Natural killer cell (primary cell): ENCODE measurements at regions not wholly inside any gene's neighbourhood (a gene's known extent, or its start where the extent isn't known, plus 50 kb on each side); places are given as distances from the start of the nearest gene placed in this dataset.
"Not testable (repeated sequence)": the region's sequence is repeated elsewhere in the genome, so short reads cannot be mapped to it uniquely, and the experiment has no call there.

Experiments
- ATAC-seq, 3 donors: fragments of 150-1000 bp in 2 of 3; fragments of 200-7000 bp in 1 of 3; cut with Tn5 transposase; 1 replicate in 1 of 3; 2 replicates in 2 of 3; pipeline ENCODE4 v1.10.0; 2021; ENCODE audit warnings: mild to moderate bottlenecking in 2 of 3, moderate library complexity in 2 of 3
- DNase-seq, 2 donors: peaks; one replicate each; pipeline versions ENCODE4 v3.0.0 to v3.0.0-alpha.2; 2013 to 2021; ENCODE audit warnings: mixed read lengths in 1 of 2
- H3K27ac ChIP-seq: one replicate; pipeline ENCODE4 v1.5.1; 2013; ENCODE audit warnings: mild to moderate bottlenecking, low read length
- H3K27me3 ChIP-seq: one replicate; pipeline ENCODE4 v1.6.1; 2013; ENCODE audit warnings: low read length; ENCODE audit not compliant: control insufficient read depth, insufficient read depth
- H3K36me3 ChIP-seq: one replicate; pipeline ENCODE4 v1.6.1; 2013; ENCODE audit warnings: low read length; ENCODE audit not compliant: control insufficient read depth, insufficient read depth
- H3K4me1 ChIP-seq: one replicate; pipeline ENCODE4 v1.6.1; 2013; ENCODE audit warnings: low read length; ENCODE audit not compliant: control insufficient read depth, insufficient read depth
- H3K4me3 ChIP-seq: one replicate; pipeline ENCODE4 v1.5.1; 2013; ENCODE audit warnings: low read length
- H3K9me3 ChIP-seq: one replicate; pipeline ENCODE4 v1.6.1; 2013; ENCODE audit warnings: low read length; ENCODE audit not compliant: control insufficient read depth, insufficient read depth
- H3K27ac Mint-ChIP-seq, 2 donors: one replicate each; pipeline ENCODE4 v1.8.0; 2022; ENCODE audit warnings: mild to moderate bottlenecking in 2 of 2, mixed read lengths in 2 of 2, moderate library complexity in 1 of 2
- H3K27me3 Mint-ChIP-seq, 2 donors: one replicate each; pipeline ENCODE4 v1.8.0; 2022; ENCODE audit warnings: low read depth in 2 of 2, mixed read lengths in 2 of 2
- H3K36me3 Mint-ChIP-seq: one replicate; pipeline ENCODE4 v1.8.0; 2022; ENCODE audit warnings: mixed read lengths
- H3K4me1 Mint-ChIP-seq, 2 donors: one replicate each; pipeline ENCODE4 v1.8.0; 2022; ENCODE audit warnings: mixed read lengths in 2 of 2
- H3K4me3 Mint-ChIP-seq: one replicate; pipeline ENCODE4 v1.8.0; 2022; ENCODE audit warnings: mild to moderate bottlenecking, moderate library complexity, mixed read lengths
- H3K9me3 Mint-ChIP-seq, 2 donors: one replicate each; pipeline ENCODE4 v1.8.0; 2022; ENCODE audit warnings: mixed read lengths in 2 of 2
- WGBS: methylation state at CpG from one replicate; pipeline ENCODE4 v1.1.7; 2013; ENCODE audit warnings: missing lambda C conversion rate; ENCODE audit not compliant: insufficient coverage; 5-methylcytosine and 5-hydroxymethylcytosine counted together
- intact Hi-C: fragments of 100-400 bp; cut with micrococcal nuclease; formaldehyde crosslinking; loops from one replicate; pipeline ENCODE4 v1.14.2; 2022
- TF ChIP-seq, protein P1 (sequence below): fragments of 200-600 bp; IDR thresholded peaks from one replicate; pipeline ENCODE4 v1.8.0; 2022; ENCODE audit warnings: antibody characterized with exemption

DNA sequence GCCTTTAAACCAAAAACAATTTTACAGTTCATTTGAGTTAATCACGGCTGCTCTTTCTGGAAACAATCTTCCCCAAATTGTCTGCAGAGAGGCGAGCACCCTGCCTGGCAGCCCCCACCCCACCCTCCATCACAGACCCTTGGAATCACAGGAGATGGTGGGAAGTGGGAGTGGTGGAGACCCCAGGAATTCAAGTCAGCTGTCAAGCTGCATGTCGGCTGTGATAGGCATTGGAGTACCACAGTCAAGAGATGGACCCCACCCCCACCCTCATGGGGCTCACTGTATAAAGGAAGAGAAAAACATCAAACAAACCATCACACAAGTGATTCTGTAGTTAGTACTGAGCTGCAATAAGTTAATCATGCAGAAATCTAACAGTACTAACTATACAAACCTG is 360.4 kb downstream of the MATN1 start:
- H3K4me3 ChIP-seq = no peak overlapping the region
- no peaks in the 10 kb centered on the region for H3K27me3 ChIP-seq
- no peaks in the 10 kb centered on the region for H3K36me3 ChIP-seq
- no peaks in the 10 kb centered on the region for H3K4me1 ChIP-seq
- 67% methylated on average over 1 of the region's 3 CpGs for WGBS
- no peaks in the 10 kb centered on the region for H3K4me1 Mint-ChIP-seq
- no peaks in the 10 kb centered on the region for H3K9me3 ChIP-seq
- no peaks in the 10 kb centered on the region for H3K9me3 Mint-ChIP-seq
- TF ChIP-seq, protein P1, sequence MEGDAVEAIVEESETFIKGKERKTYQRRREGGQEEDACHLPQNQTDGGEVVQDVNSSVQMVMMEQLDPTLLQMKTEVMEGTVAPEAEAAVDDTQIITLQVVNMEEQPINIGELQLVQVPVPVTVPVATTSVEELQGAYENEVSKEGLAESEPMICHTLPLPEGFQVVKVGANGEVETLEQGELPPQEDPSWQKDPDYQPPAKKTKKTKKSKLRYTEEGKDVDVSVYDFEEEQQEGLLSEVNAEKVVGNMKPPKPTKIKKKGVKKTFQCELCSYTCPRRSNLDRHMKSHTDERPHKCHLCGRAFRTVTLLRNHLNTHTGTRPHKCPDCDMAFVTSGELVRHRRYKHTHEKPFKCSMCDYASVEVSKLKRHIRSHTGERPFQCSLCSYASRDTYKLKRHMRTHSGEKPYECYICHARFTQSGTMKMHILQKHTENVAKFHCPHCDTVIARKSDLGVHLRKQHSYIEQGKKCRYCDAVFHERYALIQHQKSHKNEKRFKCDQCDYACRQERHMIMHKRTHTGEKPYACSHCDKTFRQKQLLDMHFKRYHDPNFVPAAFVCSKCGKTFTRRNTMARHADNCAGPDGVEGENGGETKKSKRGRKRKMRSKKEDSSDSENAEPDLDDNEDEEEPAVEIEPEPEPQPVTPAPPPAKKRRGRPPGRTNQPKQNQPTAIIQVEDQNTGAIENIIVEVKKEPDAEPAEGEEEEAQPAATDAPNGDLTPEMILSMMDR = no peak
- no peak overlapping the region for H3K27ac Mint-ChIP-seq
- H3K36me3 Mint-ChIP-seq = no peaks in the 10 kb centered on the region
- intact Hi-C loops = no loop called here
- peaks cover 5 to 19% of the 10 kb centered on the region in 2 donors for H3K27me3 Mint-ChIP-seq
- ATAC-seq (no peak), DNase-seq (no peak)
- H3K4me3 Mint-ChIP-seq = no peak overlapping the region
- H3K27ac ChIP-seq = no peak overlapping the region

DNA sequence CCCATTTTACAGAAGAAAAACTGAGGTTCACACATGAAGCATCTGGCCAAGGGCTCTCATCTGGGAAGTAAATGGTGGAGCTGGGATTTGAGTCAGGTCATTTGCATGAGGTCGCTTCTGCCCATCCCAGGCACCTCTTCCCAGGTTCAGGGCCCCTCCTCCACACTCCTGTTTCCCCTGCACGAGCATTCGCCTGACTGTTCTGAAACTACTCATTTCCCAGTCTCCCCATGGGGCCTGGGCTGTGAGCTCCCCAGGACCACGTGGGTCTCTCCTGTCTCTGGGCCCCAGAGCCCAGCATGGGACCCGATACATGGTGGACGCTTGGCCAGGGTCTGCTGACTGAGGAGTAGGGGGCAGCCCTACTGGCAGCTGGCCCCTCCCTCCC is 360.8 kb downstream of the MATN1 start:
- Histone ChIP-seq H3K36me3 (no peaks in the 10 kb centered on the region), H3K27me3 (no peaks in the 10 kb centered on the region), H3K4me3 (no peak overlapping the region), H3K27ac (no peak overlapping the region), H3K4me1 (no peaks in the 10 kb centered on the region), H3K9me3 (no peaks in the 10 kb centered on the region)
- Mint-ChIP-seq H3K27ac (no peak overlapping the region), H3K9me3 (no peaks in the 10 kb centered on the region), H3K36me3 (no peaks in the 10 kb centered on the region), H3K27me3 (peaks cover 5 to 15% of the 10 kb centered on the region in 2 donors), H3K4me1 (no peaks in the 10 kb centered on the region), H3K4me3 (no peak overlapping the region)
- WGBS = 78% methylated on average over 6 of the region's 6 CpGs
- intact Hi-C loops = no loop called here
- no peak for ATAC-seq
- no peak for DNase-seq
- TF ChIP-seq, protein P1 = no peak

DNA sequence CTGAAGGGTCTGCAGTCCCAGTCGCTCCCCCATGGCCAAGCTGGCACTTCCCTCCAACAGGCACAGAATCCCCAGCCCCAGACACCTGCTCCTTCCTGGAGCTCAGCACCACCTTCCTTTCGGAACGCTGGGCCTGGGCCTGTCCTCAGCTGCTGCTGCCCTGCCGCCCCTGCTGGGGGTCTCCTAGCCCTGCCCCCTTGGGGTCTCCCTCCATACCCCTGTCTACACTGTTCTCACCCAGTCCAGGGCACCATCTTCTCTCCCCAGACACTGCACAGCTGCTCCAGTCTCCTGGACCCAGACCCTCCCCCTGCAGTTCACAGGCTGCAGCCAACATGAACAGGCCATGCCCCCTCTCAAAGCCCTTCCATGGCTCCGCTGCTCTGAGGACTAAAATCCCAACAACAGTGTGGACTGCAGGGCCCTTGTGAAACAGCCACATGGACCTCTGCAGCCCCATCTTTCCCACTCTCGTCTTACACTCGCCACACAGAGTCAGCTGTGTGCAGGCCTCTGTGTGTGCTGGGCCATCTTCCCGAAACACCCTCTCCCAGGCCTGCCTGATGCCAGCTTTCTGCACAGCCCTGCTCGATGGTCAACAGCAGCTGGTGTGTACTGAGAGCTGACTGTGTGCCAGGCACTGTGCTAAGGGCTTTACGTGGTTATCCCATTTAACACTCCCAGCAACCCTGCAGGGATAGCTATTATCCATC is 361.3 kb downstream of the MATN1 start:
- not testable (repeated sequence) for H3K4me3 ChIP-seq, ATAC-seq
- WGBS = 72% methylated on average over 10 of the region's 10 CpGs

DNA sequence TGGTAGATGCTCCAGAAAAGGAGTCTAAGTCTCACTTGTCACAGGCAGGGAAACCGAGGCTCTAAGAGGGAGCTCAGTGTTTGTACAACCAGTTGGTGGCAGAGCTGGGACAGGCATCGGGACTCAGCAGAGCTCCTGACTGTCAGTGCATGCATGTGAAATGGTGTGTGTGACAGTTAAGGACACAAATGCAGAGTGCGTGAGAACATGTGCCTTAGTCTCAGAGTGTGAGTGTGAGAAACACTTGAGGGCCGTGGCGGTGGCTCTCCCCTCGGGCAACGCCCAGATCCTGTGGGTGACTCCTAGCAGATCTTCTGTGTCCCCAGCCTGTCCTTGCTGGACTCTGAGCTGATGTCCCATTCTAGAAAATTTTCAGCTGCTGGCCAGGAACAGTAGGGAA is 362.6 kb downstream of the MATN1 start:
- no peaks in the 10 kb centered on the region for H3K9me3 ChIP-seq
- TF ChIP-seq, protein P1 = no peak
- H3K4me3 ChIP-seq = no peak overlapping the region
- H3K9me3 Mint-ChIP-seq = no peaks in the 10 kb centered on the region
- H3K27me3 Mint-ChIP-seq = peaks cover 13% of the 10 kb centered on the region in 2 donors
- ATAC-seq (no peak), DNase-seq (no peak)
- H3K27ac ChIP-seq = no peak overlapping the region
- H3K4me3 Mint-ChIP-seq = no peak overlapping the region
- no peaks in the 10 kb centered on the region for H3K4me1 Mint-ChIP-seq
- no peaks in the 10 kb centered on the region for H3K4me1 ChIP-seq
- no peaks in the 10 kb centered on the region for H3K36me3 ChIP-seq
- intact Hi-C loops = no loop called here
- H3K36me3 Mint-ChIP-seq = no peaks in the 10 kb centered on the region
- no peaks in the 10 kb centered on the region for H3K27me3 ChIP-seq
- no peak overlapping the region for H3K27ac Mint-ChIP-seq
- 73% methylated on average over 7 of the region's 7 CpGs for WGBS

More for the DNA sequence above, 361.3 kb downstream of the MATN1 start:
- H3K4me1 Mint-ChIP-seq, H3K27ac ChIP-seq, H3K27ac Mint-ChIP-seq, H3K36me3 Mint-ChIP-seq, H3K9me3 Mint-ChIP-seq, H3K4me3 Mint-ChIP-seq, H3K27me3 ChIP-seq, intact Hi-C loops, H3K36me3 ChIP-seq, DNase-seq, H3K9me3 ChIP-seq, H3K4me1 ChIP-seq: not testable (repeated sequence)
- peaks cover 5 to 15% of the 10 kb centered on the region in 2 donors for H3K27me3 Mint-ChIP-seq
